22Rv1 (cell line): ENCODE measurements at regions not wholly inside any gene's neighbourhood (a gene's known extent, or its start where the extent isn't known, plus 50 kb on each side); places are given as distances from the start of the nearest gene placed in this dataset.

Experiments used
- H3K27ac ChIP-seq: fragments of 450-650 bp; 2 replicates; pipeline ENCODE4 v1.5.1; 2017
- ZFX ChIP-seq: fragments of 450-650 bp; IDR thresholded peaks from 2 replicates; pipeline ENCODE4 v1.6.1; 2017; ENCODE audit warnings: antibody characterized with exemption, borderline replicate concordance
- TF ChIP-seq, protein P1 (sequence below): fragments of 450-650 bp; IDR thresholded peaks from 2 replicates; pipeline ENCODE4 v1.5.1; 2017; ENCODE audit warnings: mild to moderate bottlenecking

- H3K27ac ChIP-seq, result no peak overlapping the region
- TF ChIP-seq, protein P1, sequence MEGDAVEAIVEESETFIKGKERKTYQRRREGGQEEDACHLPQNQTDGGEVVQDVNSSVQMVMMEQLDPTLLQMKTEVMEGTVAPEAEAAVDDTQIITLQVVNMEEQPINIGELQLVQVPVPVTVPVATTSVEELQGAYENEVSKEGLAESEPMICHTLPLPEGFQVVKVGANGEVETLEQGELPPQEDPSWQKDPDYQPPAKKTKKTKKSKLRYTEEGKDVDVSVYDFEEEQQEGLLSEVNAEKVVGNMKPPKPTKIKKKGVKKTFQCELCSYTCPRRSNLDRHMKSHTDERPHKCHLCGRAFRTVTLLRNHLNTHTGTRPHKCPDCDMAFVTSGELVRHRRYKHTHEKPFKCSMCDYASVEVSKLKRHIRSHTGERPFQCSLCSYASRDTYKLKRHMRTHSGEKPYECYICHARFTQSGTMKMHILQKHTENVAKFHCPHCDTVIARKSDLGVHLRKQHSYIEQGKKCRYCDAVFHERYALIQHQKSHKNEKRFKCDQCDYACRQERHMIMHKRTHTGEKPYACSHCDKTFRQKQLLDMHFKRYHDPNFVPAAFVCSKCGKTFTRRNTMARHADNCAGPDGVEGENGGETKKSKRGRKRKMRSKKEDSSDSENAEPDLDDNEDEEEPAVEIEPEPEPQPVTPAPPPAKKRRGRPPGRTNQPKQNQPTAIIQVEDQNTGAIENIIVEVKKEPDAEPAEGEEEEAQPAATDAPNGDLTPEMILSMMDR, result no peak
- no peak for TF ChIP-seq ZFX
Measured at GRCh38 chr15:96747291-96747690, 416.8 kb downstream of the NR2F2 start.

- H3K27ac ChIP-seq, result no peak overlapping the region
- no peak for TF ChIP-seq ZFX
- TF ChIP-seq, protein P1, result peak; percentile 14; the same call in 1 of the 2 replicates
Measured at GRCh38 chr15:96750361-96750760, 419.9 kb downstream of the NR2F2 start.

- TF ChIP-seq ZFX, result no peak
- TF ChIP-seq, protein P1, result no peak
- H3K27ac ChIP-seq, result no peak overlapping the region
Measured at GRCh38 chr15:96756146-96756545, 425.6 kb downstream of the NR2F2 start.

DNA sequence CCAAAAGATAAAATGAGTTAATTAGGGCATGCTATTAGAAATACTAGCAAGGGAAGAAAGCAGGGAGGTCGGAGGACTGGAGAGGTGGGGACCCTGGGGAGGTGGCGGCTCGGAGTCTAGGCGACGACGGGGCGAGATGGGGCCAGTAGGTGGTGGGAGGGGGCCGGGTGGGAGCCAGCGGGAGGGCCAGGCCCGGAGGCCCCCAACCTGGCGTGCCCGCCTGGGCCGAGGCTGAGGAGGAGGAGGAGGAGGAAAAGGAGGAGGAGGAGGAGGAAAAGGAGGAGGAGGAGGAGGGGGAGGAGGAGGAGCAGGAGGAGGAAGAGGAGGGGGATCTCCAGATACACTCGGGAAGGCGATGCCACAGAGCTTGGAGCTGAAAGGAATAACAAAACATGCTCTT lies 426.2 kb downstream of the NR2F2 start:
- H3K27ac ChIP-seq, result no peak overlapping the region
- no peak for TF ChIP-seq ZFX
- TF ChIP-seq, protein P1, result no peak

GRCh38 chr15:96762566-96762965 lies 432.1 kb downstream of the NR2F2 start:
- TF ChIP-seq ZFX, result no peak

GRCh38 chr15:96764501-96764900 lies 434.0 kb downstream of the NR2F2 start:
- H3K27ac ChIP-seq, result no peak overlapping the region
- TF ChIP-seq, protein P1, result no peak
- TF ChIP-seq ZFX, result no peak

More at GRCh38 chr15:96762566-96762965, 432.1 kb downstream of the NR2F2 start:
- H3K27ac ChIP-seq, result no peak overlapping the region

DNA sequence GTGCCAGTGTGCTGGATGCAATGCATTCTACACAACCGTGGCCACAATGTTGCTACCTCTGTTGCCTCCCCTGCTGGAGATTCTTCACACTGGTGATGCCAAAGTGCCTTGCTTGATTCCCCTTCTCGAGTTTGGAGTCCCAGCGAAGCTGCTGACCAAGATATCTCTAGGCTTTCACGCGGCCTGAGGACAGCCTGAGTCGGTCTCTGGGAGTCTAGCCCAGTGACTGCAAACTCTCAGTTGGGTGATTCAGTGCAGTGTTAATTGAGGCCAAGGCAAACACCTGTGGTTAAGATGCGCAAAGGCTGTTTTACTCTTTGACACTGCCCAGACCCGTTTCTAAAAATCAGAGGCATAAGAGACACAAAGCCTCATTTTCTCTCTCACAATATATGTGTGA lies 434.4 kb downstream of the NR2F2 start:
- no peak overlapping the region for H3K27ac ChIP-seq
- TF ChIP-seq ZFX, result no peak
- TF ChIP-seq, protein P1, result no peak

DNA sequence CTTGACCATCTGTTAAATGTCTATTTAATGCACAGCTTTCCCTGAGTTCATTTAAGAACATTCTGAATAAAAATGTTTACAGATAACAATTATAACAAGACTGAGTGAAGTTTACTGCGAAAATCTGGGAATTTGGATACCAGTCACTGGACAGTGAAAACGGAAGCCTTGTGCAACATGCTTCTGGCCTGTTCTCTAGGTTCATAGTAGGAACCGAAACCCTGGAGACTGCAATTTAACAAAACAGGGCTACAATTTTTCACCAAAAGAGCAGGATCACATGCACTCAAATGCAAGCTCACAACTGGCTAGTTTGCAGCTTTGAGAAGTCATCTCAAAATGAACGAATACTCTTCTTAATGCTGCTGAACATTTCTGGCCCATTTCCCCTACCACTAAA lies 435.9 kb downstream of the NR2F2 start:
- H3K27ac ChIP-seq, result no peak overlapping the region
- no peak for TF ChIP-seq ZFX
- TF ChIP-seq, protein P1, result no peak
